GM10266 (cell line): ENCODE measurements at regions not wholly inside any gene's neighbourhood (a gene's known extent, or its start where the extent isn't known, plus 50 kb on each side); places are given as distances from the start of the nearest gene placed in this dataset.

Source experiments
- DNase-seq: peaks from one replicate; pipeline ENCODE4 v3.0.0; 2012; ENCODE audit errors: extremely low spot score
- TF ChIP-seq, protein P1 (sequence below): IDR thresholded peaks from 2 replicates; pipeline ENCODE4 v1.5.1; 2012; ENCODE audit warnings: mild to moderate bottlenecking, low read depth; ENCODE audit not compliant: control insufficient read depth, insufficient read depth; ENCODE audit errors: missing control alignments

DNA sequence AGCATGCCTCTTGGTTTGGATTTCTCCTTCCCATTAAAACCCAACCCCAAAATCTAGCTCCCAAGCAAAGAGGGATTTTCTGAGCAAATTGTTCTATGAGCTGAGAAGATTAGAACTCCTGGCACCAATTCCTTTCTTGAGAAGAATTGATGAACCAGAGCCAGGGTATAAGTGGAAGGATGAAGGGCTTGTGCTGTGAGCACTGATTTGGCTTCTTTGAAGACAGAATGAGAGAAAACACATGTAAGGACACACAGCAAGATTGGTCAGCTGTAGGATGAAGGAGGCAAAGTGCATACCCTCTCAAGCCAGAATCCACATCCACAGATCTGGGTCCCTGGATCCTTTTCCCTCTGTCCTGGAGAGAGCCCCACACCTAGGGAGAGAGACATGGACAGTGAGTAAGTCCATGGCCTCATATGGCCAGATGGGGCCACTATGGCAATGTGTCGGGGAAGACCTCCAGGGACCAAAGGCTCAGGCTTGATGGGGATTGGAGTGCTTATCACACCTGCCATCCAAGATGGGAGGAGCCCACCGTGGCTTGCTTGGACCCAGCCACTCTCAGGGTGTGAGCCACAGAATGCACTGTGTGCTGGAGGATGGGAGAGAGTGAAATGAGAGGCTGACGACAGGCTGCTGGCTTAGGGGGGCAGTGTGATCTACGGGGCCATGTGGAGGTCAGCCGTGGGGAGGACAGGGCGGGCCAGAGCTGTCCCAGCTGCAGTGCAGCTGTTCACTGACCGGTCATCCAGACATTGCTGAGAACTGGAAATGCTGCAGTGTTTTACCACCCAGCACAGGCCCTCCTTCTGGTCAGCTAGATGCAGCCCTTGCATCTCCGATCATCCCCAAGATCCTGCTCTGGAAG is 339.8 kb downstream of the CYP26B1 start:
- TF ChIP-seq, protein P1, sequence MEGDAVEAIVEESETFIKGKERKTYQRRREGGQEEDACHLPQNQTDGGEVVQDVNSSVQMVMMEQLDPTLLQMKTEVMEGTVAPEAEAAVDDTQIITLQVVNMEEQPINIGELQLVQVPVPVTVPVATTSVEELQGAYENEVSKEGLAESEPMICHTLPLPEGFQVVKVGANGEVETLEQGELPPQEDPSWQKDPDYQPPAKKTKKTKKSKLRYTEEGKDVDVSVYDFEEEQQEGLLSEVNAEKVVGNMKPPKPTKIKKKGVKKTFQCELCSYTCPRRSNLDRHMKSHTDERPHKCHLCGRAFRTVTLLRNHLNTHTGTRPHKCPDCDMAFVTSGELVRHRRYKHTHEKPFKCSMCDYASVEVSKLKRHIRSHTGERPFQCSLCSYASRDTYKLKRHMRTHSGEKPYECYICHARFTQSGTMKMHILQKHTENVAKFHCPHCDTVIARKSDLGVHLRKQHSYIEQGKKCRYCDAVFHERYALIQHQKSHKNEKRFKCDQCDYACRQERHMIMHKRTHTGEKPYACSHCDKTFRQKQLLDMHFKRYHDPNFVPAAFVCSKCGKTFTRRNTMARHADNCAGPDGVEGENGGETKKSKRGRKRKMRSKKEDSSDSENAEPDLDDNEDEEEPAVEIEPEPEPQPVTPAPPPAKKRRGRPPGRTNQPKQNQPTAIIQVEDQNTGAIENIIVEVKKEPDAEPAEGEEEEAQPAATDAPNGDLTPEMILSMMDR: no peak
- DNase-seq: no peak

DNA sequence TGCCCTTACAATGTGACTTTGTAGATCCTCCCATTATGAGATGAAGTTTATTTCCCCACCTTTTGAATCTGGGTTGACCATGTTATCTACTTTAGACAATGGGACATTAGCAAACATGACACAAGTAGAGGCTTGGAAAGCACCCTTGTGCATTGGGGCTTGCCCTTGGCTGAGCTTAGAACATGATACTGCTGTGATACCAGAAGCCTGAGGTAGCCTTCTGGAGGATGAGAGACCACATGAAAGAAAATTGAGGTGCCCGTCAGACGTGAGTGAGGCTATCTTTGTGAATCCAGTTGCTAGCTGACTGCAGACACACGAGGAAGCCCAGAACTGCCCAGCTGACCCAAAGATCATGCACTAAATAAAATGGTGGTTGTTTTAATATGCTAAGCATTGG is 341.2 kb downstream of the CYP26B1 start:
- TF ChIP-seq, protein P1: no peak

DNA sequence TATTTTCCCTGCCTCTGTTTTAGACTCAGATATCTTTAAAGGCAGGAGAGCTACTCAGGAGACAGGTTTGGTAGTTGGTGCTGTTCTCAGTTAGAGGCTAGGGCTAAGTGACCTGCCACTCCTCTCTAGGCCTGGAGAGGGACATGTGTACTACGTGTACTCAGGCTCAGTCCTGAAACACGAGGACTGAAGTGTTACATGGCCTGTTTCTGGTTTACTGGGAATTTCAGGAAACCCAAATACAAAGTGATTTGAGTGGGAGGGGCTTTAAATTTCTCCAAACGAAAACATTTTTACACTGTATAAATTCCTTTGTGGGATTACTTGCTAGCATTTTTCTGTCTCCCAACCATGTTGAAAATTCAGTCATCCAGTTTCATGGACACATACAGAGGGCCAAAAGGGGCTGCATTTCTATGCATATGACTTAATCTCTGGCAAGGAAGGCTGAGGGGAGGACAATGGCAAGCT is 343.3 kb downstream of the CYP26B1 start:
- no peak for DNase-seq
- TF ChIP-seq, protein P1: no peak

More for the DNA sequence above, 341.2 kb downstream of the CYP26B1 start:
- no peak for DNase-seq

DNA sequence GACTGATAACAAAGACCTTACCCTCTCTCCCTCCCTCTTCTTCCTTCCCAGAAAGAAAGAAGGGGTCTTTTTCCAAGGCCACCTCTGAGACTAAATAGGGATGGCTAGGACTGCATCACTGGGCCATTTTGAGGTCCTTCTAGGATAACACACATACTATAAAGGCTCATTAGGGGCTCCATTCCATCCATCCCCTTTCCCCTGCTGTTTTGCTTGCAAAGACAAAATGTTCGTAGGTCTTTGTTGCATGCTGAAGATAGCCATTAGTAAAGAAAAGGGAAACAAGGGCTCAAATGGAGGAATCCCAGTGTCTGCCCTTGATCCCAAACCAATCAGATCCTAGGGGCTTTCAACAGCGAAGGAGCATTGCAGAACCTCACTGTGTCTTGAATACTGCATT is 344.3 kb downstream of the CYP26B1 start:
- DNase-seq: no peak
- TF ChIP-seq, protein P1: no peak

DNA sequence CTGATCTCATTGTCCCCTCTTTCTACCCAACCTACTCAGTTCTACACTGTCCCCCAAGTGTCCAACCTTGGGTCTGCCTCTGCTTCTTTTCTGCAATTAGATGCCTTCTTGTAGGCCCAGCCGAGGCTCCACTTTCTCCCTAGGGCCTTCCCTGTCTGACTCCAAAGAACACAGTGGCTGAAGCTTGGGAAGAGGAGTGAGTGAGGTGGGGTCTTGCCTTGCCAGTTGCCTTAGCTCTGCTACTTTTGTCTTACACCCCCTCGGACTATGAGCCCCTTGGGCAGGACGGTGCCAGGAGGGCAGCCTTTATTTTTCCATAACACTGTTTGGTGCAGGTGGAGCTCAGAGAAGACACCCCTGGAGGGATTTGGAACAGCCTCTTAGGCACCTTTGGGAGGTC is 345.1 kb downstream of the CYP26B1 start:
- TF ChIP-seq, protein P1: no peak

DNA sequence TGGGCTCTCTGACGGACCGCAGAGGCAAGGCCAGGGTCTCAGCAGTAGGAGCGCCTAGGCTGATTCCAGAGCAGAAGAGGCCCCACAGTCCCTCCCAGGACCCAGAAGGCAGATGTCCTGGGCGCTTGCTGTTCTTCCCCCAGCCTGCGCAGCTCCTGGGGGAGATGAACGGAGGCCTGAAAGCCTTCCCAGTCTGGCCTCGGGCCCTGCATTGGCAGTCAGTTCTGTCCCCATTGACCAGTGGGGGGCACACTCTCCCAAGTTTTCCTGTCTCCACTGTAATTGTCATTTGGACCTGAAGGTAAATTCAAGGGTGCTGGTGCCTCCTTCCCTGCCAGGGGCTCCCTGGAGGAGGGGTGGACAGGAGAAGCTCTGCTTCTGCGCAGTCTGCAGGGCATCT is 345.7 kb downstream of the CYP26B1 start:
- TF ChIP-seq, protein P1: no peak
- DNase-seq: no peak

More for the DNA sequence above, 345.1 kb downstream of the CYP26B1 start:
- DNase-seq: no peak

DNA sequence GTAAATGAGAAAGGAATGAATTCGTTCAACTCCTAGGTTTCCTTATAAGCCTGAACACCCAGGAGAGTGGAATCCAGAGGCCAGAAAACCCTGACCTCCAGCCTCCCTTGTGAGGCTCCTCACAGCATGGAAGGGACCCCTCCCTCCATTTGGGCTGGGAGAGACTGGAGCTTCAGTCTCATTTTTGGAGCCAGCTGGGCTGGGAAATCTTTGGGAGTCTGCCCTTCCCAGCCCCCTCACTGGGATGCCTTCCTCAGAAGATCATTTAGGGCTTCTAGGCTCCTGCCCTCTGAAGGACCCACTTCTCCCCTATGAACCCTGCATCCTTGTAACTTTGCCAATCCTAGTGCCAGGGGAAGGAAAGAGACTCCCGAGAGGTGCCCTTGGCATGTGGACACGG is 346.1 kb downstream of the CYP26B1 start:
- DNase-seq: no peak
- TF ChIP-seq, protein P1: no peak
